Fibroblast of skin of scalp (primary cell): ENCODE measurements at regions not wholly inside any gene's neighbourhood (a gene's known extent, or its start where the extent isn't known, plus 50 kb on each side); places are given as distances from the start of the nearest gene placed in this dataset.
A peak's percentile ranks its signal among the peaks of the same experiment; 100 is the strongest.
"Not testable (repeated sequence)": the region's sequence is repeated elsewhere in the genome, so short reads cannot be mapped to it uniquely, and the experiment has no call there.

Experiments used
- DNase-seq: peaks from one replicate; pipeline ENCODE4 v3.0.0-alpha.2; 2013

GRCh38 chr5:67677422-67677970, 480.9 kb upstream of the CD180 start:
- DNase-seq: no peak

- no peak for DNase-seq
Observed at GRCh38 chr5:67676863-67677262, 480.3 kb upstream of the CD180 start.

GRCh38 chr5:67674159-67674655, 477.6 kb upstream of the CD180 start:
- DNase-seq: no peak

GRCh38 chr5:67673618-67674017, 477.0 kb upstream of the CD180 start:
- DNase-seq: no peak

GRCh38 chr5:67673180-67673579, 476.6 kb upstream of the CD180 start:
- DNase-seq: no peak

GRCh38 chr5:67672636-67673035, 476.0 kb upstream of the CD180 start:
- DNase-seq: peak; percentile 19

GRCh38 chr5:67669916-67670315, 473.3 kb upstream of the CD180 start:
- DNase-seq: no peak

GRCh38 chr5:67660149-67660548, 463.6 kb upstream of the CD180 start:
- no peak for DNase-seq

- no peak for DNase-seq
Observed at GRCh38 chr5:67659288-67659687, 462.7 kb upstream of the CD180 start.

- no peak for DNase-seq
Observed at GRCh38 chr5:67657055-67657454, 460.5 kb upstream of the CD180 start.

- DNase-seq: no peak
Observed at GRCh38 chr5:67652201-67652600, 455.6 kb upstream of the CD180 start.

- no peak for DNase-seq
Observed at GRCh38 chr5:67651180-67651579, 454.6 kb upstream of the CD180 start.

GRCh38 chr5:67648201-67648671, 451.6 kb upstream of the CD180 start:
- peak; percentile 97 for DNase-seq

- DNase-seq: no peak
Observed at GRCh38 chr5:67647772-67648171, 451.2 kb upstream of the CD180 start.

GRCh38 chr5:67644221-67644920, 447.8 kb upstream of the CD180 start:
- no peak for DNase-seq

GRCh38 chr5:67643536-67643935, 446.9 kb upstream of the CD180 start:
- peak; percentile 66 for DNase-seq

GRCh38 chr5:67639976-67640375, 443.4 kb upstream of the CD180 start:
- no peak for DNase-seq

- DNase-seq: peak; percentile 20
Observed at GRCh38 chr5:67639313-67639712, 442.7 kb upstream of the CD180 start.

GRCh38 chr5:67636850-67637524, 440.4 kb upstream of the CD180 start:
- no peak for DNase-seq

GRCh38 chr5:67636091-67636490, 439.5 kb upstream of the CD180 start:
- DNase-seq: no peak

GRCh38 chr5:67627079-67627478, 430.5 kb upstream of the CD180 start:
- DNase-seq: not testable (repeated sequence)

- DNase-seq: no peak
Observed at GRCh38 chr5:67623078-67623477, 426.5 kb upstream of the CD180 start.
